Renal cortex interstitium (tissue), 11 donors: ENCODE measurements at regions not wholly inside any gene's neighbourhood (a gene's known extent, or its start where the extent isn't known, plus 50 kb on each side); places are given as distances from the start of the nearest gene placed in this dataset.

Experiments
- DNase-seq, 11 donors: peaks; one replicate each; pipeline ENCODE4 v3.0.0-alpha.2; 2013; ENCODE audit warnings: low read depth in 9 of 11, low spot score in 4 of 11; ENCODE audit errors: extremely low read depth in 1 of 11

DNA sequence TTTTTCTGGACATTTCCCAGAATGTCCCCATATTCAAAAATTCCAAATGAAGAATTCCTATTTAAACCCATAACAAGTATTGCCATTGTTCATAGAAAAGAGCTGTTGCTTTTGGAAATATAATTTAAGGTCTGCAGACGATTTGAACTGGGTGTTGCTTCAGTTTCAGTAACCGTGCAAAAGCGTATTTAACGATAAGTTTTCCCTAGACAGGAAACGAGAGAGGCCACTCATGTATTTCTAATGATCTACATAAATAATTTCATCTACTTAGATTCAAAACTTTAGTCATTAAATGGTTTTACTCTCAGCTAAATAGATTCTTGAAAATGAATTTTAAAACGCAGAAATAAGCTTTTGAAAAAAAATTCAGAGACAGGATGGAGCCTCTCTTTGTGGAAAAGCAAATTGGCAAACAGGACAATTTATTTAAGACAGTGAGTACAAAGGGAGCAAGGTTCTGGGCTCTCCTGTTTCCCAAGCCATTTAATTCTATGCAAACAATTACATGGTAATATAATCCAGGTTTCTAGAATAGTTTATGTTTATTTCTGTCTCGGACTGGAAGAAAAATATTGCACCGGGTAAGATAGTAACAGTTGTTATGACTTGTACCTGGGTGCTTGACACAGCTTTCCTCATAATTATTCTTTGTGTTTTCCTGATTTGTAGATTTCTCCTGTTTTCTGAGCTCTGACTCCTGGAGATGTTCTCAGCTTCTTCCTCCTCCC lies 263.0 kb downstream of the BAMBI start:
- no peak for DNase-seq

DNA sequence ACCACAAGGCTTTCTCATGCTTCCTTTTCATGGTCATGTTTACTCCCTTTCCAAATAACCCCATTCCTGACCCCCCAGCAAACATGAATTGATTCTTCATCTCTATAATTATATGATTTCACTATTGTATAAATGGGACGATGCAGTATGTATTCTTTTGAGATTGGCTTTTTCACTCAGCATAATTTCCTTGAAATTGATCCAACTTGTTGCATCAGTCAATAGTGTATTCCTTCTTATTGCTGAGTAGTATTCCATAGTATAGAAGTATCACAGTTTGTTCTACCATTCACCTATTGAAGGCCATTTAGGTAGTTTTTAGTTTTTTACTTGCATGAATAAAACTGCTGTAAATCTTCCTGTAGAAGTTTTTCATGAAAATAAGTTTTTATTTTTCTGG lies 264.7 kb downstream of the BAMBI start:
- no peak for DNase-seq

DNA sequence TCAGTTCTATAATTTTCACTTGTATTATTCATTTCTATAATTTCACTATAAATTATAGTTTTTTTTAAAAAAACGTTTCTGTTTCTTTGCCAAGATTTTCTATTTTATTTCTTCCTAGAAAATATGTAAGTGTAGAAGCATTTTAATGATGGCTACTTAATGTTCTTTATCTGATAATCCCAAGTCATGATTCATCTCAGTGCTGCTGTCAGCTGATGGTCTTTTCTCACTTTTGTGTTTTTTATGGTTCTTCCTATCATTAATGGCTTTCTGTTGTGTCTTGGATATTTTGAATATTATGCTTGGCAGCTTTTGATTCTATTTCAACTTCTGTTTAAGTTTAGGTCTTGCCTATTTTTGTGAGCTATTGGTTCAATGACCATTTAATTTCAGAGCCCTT lies 268.6 kb downstream of the BAMBI start:
- no peak for DNase-seq

DNA sequence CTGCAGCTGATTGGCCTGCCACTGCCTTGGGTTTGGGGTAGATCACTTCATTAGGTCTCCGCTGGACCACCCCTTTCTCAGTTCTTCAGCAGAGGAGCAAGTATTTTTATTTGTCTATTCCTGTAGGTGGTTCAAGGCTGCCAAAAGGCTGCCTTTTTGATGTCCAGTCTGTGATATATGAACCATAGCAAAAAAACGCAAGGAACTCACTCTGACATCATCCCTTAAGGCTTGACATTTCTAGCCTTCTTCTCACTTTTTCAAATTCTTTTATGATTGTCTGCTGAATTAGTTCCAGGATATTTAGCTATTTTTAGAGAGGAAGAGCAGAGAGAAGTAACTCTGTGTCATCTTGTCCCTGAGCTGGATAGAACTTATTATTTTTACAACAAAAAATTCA lies 269.2 kb downstream of the BAMBI start:
- DNase-seq = no peak

DNA sequence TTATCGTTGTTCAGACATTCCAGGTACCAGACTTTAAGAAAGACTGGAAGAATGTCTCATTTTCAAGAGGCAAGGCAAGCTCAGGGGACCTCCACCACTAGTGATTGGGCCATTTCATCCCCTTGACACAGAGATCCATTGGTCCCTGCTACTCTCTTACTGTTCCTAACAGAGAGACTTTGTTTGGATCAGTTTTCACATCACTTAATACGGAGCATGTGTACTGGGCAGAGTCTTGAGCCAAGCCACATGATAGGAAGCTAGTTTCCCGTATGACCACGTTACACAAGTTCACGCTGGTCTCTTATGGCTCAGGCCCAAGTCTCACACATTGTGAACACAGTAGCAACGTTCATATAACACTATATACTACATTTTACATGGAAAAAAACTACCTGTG lies 269.9 kb downstream of the BAMBI start:
- DNase-seq = no peak

DNA sequence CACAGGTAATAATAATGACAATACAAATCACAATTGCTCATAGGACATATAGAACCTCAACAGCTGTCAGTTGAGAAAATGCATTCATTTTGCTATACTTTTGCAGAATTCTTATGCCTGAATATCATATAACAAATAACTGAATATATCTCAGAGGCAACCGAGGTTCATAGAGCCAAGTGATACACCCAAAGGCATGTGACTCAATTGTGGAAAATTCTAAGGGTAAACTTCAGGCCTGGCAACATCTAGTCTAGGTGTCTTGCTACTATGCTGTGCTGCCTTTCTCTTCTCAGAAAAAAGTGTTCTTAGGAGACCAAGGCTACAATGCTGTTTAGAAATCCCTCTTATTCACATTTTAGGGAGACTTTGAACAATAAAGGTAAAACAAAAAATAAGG lies 270.7 kb downstream of the BAMBI start:
- DNase-seq = no peak

DNA sequence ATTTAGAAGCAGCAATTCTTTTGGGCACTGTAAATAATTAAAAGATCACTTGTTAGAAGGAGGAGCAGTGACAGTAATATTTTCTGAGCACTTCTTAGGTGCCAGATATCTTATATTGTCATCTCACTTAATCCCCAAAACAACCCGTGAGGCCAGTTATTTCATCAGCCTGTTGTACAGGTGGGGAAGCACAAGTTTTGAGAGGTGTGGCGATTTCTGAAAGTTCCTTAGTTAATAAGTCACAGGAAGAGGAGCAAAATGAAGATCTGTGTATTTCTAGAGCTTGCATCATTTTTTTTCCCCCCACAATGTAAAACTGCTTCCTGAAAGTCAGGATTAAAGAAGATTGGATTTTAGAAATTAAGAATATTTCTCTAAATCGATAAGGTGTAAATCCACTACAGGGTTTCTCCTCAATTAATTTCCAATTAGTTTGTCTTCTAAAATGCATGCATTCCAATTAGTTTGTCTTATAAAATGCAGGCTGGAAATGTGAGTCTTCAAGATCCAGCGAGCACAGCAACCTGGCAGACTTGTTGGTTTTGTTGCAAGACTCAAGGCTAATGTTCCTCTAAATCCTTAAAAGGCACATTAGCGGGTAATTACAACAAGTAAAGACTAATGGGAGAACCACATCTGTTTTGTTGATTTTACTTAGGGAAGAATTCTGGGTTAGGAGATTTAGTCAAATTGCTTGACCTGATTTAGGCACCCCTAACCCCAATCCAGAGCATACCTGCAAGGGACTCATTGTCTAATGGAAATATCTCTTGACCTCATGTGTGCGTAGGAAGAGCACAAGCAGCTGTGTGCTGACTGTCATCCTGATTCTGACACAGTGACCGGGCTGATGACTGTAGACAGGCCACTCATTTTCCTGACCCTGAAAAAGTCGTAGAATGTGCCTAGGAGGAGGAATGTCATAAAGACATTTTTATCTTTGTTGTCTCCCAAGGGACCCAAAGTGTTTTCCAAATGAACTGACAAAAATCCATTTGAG lies 272.0 kb downstream of the BAMBI start:
- no peak for DNase-seq

DNA sequence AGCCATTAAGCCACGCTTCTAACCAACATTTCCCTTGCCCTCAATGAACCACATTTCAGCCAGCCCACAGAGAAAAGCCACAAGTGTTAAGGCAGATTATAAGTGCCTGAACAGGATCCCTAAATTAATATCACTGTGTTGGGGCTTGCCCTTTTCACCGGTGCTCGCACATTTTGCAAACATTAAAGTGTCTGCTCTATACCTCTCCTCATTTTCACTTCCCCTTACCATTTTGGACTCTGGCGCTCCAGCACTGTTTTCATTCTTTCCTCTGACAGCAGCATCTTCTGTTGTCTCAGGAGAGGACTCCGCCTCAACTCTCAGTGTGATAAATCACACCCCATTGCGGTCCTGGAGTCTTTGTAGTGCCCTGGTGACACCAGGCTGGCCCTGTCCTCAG lies 274.2 kb downstream of the BAMBI start:
- DNase-seq = no peak

DNA sequence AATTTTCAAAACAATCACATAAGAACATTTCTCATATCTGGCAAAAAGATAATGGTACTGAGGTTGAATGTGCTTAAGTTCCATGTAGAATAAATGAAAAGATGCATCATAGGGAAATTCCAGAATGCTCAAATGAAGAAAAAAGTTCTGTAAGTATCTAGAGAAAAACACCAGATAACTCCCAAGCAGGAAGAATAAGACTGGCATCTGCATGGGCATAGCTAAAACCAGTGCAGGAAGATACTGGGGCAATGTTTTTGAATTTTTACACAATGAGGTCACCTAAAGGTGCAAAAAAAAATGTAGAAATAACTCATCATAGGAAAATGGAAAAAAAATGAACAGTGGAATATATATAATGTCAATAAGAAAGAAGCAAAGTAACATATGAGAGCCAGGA lies 275.2 kb downstream of the BAMBI start:
- no peak for DNase-seq

DNA sequence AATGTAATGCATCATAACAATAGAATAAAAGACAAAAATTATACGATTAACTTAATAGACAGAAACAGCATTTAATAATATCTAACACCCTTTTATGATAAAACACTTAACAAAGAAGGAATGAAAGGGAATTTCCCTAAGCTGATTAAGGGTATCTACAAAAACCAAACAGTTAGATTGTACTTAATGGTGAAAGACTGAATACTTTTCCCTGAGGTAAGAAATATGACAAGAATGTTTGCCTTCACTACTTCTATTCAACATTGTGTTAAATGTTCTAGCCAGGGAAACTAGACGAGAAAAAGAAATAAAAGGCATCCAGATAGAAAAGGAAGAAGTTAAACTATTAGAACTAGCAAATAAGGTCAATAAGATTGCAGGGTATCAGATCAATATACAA lies 276.9 kb downstream of the BAMBI start:
- DNase-seq = no peak

DNA sequence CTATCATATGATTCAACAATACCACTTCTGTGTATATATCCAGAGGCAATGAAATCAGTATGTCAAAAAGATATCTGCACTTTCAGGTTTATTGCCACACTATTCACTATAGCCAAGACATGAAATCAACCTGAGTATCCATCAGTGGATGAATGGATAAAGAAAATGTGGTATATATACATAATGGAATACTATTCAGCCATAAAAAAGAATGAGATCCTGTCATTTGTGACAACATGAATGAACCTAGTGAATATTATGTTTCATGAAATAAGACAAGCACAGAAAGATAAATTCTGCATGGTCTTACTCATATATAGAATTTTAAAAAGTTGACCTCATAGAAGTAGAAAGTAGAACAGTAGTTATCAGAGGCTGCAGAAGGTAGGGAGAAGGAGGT lies 281.1 kb downstream of the BAMBI start:
- DNase-seq = no peak

DNA sequence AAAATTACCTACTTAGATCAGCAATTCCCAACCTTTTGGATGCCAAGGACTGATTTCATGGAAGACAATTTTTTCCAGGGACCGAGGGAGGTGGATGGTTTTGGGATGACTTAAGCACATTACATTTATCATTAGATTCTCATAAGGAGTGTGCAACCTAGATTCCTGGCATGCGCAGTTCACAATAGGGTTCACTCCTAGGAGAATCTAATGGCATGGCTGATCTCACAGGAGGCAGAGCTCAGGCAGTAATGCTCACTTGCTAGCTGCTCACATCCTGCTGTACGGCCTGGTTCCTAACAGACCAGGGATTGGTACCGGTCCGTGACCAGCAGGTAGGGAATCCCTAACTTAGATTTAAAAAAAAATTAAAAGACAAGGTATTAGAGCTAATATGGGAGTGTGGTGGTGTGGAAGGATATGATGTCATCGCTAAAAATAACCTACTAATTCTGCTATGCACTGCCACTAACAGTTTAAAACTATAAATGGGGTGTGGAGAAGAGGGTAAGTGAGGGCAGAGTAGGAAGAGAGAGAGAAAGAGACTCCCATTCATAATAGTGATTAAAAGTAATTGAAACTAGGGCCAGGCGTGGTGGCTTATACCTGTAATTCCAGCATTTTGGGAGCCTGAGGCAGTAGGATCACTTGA lies 282.7 kb downstream of the BAMBI start:
- DNase-seq = no peak

DNA sequence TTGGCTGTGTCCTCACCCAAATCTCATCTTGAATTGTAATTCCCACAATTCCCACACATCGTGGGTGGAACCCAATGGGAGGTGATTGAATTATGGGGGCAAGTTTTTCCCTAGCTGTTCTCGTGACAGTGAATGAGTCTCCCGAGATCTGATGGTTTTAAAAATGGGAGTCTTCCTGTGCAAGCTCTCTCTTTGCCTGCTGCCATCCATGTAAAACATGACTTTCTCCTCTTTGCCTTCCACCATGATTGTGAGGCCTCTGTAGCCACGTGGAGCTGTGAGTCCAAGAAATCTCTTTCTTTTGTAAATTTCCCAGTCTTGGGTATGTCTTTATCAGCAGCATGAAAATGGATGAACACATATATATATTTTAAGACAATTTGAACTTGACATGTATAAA lies 285.4 kb downstream of the BAMBI start:
- DNase-seq = no peak

DNA sequence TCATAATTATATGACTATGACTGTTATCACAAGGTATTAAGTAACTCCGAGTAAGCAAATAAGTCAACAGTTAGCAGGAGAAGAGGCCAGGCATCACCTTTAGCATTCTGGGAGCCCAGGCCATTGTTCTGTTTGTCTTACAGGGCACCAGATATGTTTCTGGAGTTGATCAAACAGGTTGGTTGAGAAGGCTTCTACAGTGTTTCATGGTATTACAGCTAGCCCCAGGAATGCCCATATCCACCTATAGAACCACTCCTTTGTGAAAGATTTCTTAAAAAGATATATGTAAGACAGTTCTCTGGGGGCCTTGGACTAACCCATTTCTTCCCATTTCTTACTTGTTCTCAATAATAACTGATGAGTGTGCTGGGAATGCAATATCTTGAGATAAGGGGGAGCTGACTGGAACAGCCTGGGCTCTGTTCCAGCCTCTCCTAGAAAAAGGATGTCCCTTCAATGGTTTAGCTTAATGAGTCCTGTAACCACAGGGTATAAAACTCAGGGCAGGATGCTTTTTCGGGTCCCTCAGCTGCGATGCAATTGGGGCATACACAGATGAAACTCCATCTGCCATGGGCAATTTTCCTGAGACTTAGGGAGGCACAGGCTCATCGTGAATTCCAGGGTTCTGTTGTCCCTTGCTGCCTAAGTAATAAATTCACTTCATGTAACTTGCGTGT lies 286.4 kb downstream of the BAMBI start:
- DNase-seq = no peak

DNA sequence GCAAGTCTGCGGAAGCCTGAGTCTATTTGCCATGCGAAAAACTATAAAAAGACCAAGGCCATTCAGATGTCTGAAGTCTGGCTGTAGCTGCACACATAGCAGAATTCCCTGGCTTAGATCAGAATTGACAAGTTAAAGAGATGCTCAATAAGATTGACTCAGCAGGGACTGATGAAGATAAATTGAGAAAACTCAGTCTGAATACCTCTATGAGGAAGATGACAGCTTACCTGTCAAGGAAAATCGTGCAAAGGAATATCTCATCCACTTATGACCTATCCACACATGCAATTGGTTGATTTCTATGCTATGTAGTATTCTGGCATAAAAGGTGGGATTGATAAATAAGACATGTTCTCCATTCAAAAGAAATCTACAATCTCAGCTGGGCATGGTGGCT lies 288.6 kb downstream of the BAMBI start:
- no peak for DNase-seq

DNA sequence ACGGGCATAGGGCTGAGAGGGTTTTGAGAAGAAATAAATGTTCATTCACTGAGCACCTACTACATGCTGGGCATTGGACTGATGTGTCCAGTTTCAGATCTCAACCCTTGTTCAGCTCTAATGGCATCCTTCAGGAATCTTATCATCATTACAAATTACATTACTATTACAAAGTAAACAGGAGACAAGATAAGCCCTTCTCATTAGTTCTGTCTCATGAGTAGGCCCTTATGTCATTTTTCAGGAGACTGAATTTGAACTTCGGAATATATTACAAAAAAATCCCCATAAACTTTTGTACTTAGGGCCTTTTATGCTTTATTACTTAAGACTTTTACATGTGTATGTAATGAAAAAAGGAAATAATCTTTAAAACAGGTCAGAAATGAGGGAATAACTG lies 289.7 kb downstream of the BAMBI start:
- no peak for DNase-seq

DNA sequence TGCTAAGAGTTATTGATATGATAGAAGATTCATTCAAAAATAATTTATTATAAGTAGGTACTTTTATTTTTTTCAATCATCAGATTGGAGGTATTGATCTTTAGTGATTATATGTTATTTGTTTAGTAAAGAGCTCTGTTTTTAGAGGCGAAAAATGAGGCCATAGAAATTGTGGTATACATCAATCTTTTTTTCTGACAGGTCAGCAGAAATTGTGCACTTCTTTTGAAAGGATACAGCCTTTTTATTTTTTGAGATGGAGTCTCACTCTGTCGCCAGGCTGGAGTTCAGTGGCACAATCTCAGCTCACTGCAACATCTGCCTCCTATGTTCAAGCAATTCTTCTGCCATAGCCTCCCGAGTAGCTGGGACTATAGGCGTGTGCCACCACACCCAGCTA lies 292.1 kb downstream of the BAMBI start:
- DNase-seq = no peak

DNA sequence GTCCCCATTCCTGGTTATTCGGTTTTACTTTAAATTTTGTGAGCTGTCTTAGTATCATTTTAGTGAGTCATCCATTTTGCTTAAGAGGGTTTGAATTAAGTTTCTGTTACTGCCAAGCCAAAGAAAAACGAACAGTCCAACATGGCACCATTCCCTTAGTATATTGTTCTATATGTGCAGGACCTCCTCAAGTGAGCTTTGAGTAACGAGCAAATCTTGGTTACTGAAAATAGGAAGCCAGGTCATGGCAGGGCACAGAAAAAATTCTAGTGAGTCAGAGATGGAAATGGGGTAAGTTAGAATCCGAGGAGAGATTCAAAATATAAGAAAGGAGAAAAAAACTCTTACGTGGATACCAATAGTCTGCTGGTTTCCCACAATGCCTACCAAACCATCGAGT lies 292.9 kb downstream of the BAMBI start:
- DNase-seq = no peak

DNA sequence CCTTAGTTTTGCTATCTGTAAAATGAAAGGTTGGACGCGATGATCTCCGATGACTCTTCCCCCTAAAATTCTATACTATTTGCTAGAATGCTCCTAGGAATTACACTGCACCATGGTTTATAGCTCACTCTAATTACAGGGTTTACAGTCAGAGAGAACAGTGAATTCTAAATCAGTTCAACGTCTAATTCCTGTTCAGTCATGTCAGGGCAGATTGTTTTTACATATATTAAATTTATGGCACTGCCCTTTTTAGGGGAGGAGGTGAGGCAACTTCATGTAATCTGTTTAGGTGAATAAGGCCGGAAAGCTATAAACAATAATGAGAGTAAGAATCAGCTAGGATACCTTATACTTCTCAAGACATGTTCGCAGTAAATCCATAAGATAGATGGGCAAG lies 293.9 kb downstream of the BAMBI start:
- no peak for DNase-seq
